Nephron progenitor cell (in vitro differentiated cells): ENCODE measurements at regions not wholly inside any gene's neighbourhood (a gene's known extent, or its start where the extent isn't known, plus 50 kb on each side); places are given as distances from the start of the nearest gene placed in this dataset.
A peak's percentile ranks its signal among the peaks of the same experiment; 100 is the strongest.
"Not testable (repeated sequence)": the region's sequence is repeated elsewhere in the genome, so short reads cannot be mapped to it uniquely, and the experiment has no call there.

Experiments used
- DNase-seq: peaks from one replicate; pipeline ENCODE4 v3.0.0; 2021
- H3K27ac Mint-ChIP-seq: 2 replicates; pipeline ENCODE4 v1.8.0; 2021; ENCODE audit warnings: mild to moderate bottlenecking, moderate library complexity, mixed read lengths
- H3K27me3 Mint-ChIP-seq: 2 replicates; pipeline ENCODE4 v1.8.0; 2021; ENCODE audit warnings: mild to moderate bottlenecking, low read depth, mixed read lengths; ENCODE audit not compliant: poor library complexity
- H3K36me3 Mint-ChIP-seq: 2 replicates; pipeline ENCODE4 v1.8.0; 2021; ENCODE audit warnings: low read depth, mixed read lengths
- H3K4me1 Mint-ChIP-seq: 2 replicates; pipeline ENCODE4 v1.8.0; 2021; ENCODE audit warnings: mixed read lengths
- H3K4me3 Mint-ChIP-seq: 2 replicates; pipeline ENCODE4 v1.8.0; 2021; ENCODE audit warnings: mild to moderate bottlenecking, moderate library complexity, mixed read lengths
- H3K9me3 Mint-ChIP-seq: 2 replicates; pipeline ENCODE4 v1.8.0; 2021; ENCODE audit warnings: mild to moderate bottlenecking, moderate library complexity, mixed read lengths
- CTCF ChIP-seq: fragments of 200-600 bp; sonication (generic); IDR thresholded peaks from 2 replicates; pipeline ENCODE4 v1.5.0; 2021; ENCODE audit warnings: antibody characterized with exemption

- H3K4me3 Mint-ChIP-seq, result no peak overlapping the region
- DNase-seq, result peak; percentile 14
- peak overlapping the region; percentile 97 for H3K27ac Mint-ChIP-seq
- peaks cover 47% of the 10 kb centered on the region for H3K36me3 Mint-ChIP-seq
- peaks cover 49% of the 10 kb centered on the region for H3K9me3 Mint-ChIP-seq
- no peak for TF ChIP-seq CTCF
- H3K27me3 Mint-ChIP-seq, result peaks cover 9% of the 10 kb centered on the region
- H3K4me1 Mint-ChIP-seq, result peaks cover 43% of the 10 kb centered on the region
These were observed 232.8 kb upstream of the ZNF608 start for GRCh38 chr5:124979251-124979650.

GRCh38 chr5:124980163-124980941, 233.9 kb upstream of the ZNF608 start:
- H3K4me1 Mint-ChIP-seq, result peaks cover 43% of the 10 kb centered on the region
- peak overlapping the region; percentile 97 for H3K27ac Mint-ChIP-seq
- peaks cover 49% of the 10 kb centered on the region for H3K36me3 Mint-ChIP-seq
- no peak overlapping the region for H3K4me3 Mint-ChIP-seq
- DNase-seq, result no peak
- TF ChIP-seq CTCF, result no peak
- peaks cover 9% of the 10 kb centered on the region for H3K27me3 Mint-ChIP-seq
- H3K9me3 Mint-ChIP-seq, result peaks cover 52% of the 10 kb centered on the region

- Mint-ChIP-seq H3K4me3 (no peak overlapping the region), H3K27ac (peak overlapping the region; percentile 81), H3K9me3 (peaks cover 58% of the 10 kb centered on the region), H3K4me1 (peaks cover 43% of the 10 kb centered on the region), H3K36me3 (peaks cover 55% of the 10 kb centered on the region), H3K27me3 (peaks cover 9% of the 10 kb centered on the region)
- TF ChIP-seq CTCF, result no peak
- DNase-seq, result no peak
These were observed 235.5 kb upstream of the ZNF608 start for GRCh38 chr5:124981901-124982300.

- H3K36me3 Mint-ChIP-seq, result peaks cover 53% of the 10 kb centered on the region
These were observed 239.7 kb upstream of the ZNF608 start for GRCh38 chr5:124986170-124986569.

GRCh38 chr5:124986667-124987066, 240.2 kb upstream of the ZNF608 start:
- no peak overlapping the region for H3K4me3 Mint-ChIP-seq
- no peak overlapping the region for H3K27ac Mint-ChIP-seq
- peaks cover 53% of the 10 kb centered on the region for H3K36me3 Mint-ChIP-seq
- no peak for DNase-seq
- peaks cover 14% of the 10 kb centered on the region for H3K4me1 Mint-ChIP-seq
- TF ChIP-seq CTCF, result no peak
- peaks cover 63% of the 10 kb centered on the region for H3K9me3 Mint-ChIP-seq
- peaks cover 6% of the 10 kb centered on the region for H3K27me3 Mint-ChIP-seq

More at GRCh38 chr5:124986170-124986569, 239.7 kb upstream of the ZNF608 start:
- no peak for DNase-seq
- Mint-ChIP-seq H3K4me1 (peaks cover 16% of the 10 kb centered on the region), H3K9me3 (peaks cover 63% of the 10 kb centered on the region), H3K27ac (no peak overlapping the region), H3K27me3 (peaks cover 6% of the 10 kb centered on the region), H3K4me3 (no peak overlapping the region)
- no peak for TF ChIP-seq CTCF

- H3K27ac Mint-ChIP-seq, H3K4me3 Mint-ChIP-seq, H3K4me1 Mint-ChIP-seq, H3K27me3 Mint-ChIP-seq, DNase-seq: not testable (repeated sequence)
- Mint-ChIP-seq H3K36me3 (peaks cover 45% of the 10 kb centered on the region), H3K9me3 (peaks cover 58% of the 10 kb centered on the region)
These were observed 241.3 kb upstream of the ZNF608 start for GRCh38 chr5:124987786-124988185.
